ENCODE measurements at regions not wholly inside any gene's neighbourhood (a gene's known extent, or its start where the extent isn't known, plus 50 kb on each side); places are given as distances from the start of the nearest gene placed in this dataset.
A peak's percentile ranks its signal among the peaks of the same experiment; 100 is the strongest.

GRCh38 chr1:102434421-102434820 lies 437.7 kb upstream of the OLFM3 start:
- 59 to 67% (median 63%) methylated on average over 4 of the region's 4 CpGs for WGBS, 5 donors
- TF ChIP-seq CTCF (IDR thresholded peaks at IDR 0.05 in 8 of 11, conservative IDR thresholded peaks at IDR 0.05 in 3 of 11) (peak in 1 of 11 experiments; percentile 17), POLR2AphosphoS5 (IDR thresholded peaks at IDR 0.05) (no peak)
- H3K9me3 ChIP-seq: peaks cover 0 to 28% (median 10%) of the 10 kb centered on the region in 8 donors
- intact Hi-C loops (cut with DNase I; ENCODE audit: low total_unique reads): no loop called here
- no peaks in the 10 kb centered on the region for H3K4me1 ChIP-seq
- no peaks in the 10 kb centered on the region for H3K27me3 ChIP-seq (replicated peaks in 1 of 7)
- no peaks in the 10 kb centered on the region for H3K36me3 ChIP-seq
- no peak overlapping the region for H3K4me3 ChIP-seq
- no peak for DNase-seq
- no peak overlapping the region for H3K27ac ChIP-seq

- no peak for DNase-seq
- no peak for TF ChIP-seq POLR2AphosphoS5 (IDR thresholded peaks at IDR 0.05)
- TF ChIP-seq CTCF (IDR thresholded peaks at IDR 0.05 in 8 of 11, conservative IDR thresholded peaks at IDR 0.05 in 3 of 11): no peak
- no peak for TF ChIP-seq POLR2A (IDR thresholded peaks at IDR 0.05)
- Histone ChIP-seq H3K9me3 (peaks cover 0 to 28% (median 10%) of the 10 kb centered on the region in 8 donors), H3K4me1 (no peaks in the 10 kb centered on the region), H3K27me3 (replicated peaks in 1 of 7) (no peaks in the 10 kb centered on the region), H3K4me3 (no peak overlapping the region), H3K27ac (no peak overlapping the region), H3K36me3 (no peaks in the 10 kb centered on the region)
- 72 to 94% (median 79%) methylated on average over 1 of the region's 1 CpG for WGBS, 5 donors
- intact Hi-C loops (cut with DNase I; ENCODE audit: low total_unique reads): no loop called here
Observed at GRCh38 chr1:102431253-102431652, 434.5 kb upstream of the OLFM3 start.

GRCh38 chr1:102420034-102420433 lies 423.3 kb upstream of the OLFM3 start:
- H3K27me3 ChIP-seq (replicated peaks in 1 of 7): no peaks in the 10 kb centered on the region
- no peak overlapping the region for H3K27ac ChIP-seq
- no peak for DNase-seq
- WGBS, 5 donors: 50 to 79% (median 67%) methylated on average over 1 of the region's 1 CpG
- no peaks in the 10 kb centered on the region for H3K9me3 ChIP-seq
- no peaks in the 10 kb centered on the region for H3K4me1 ChIP-seq
- H3K36me3 ChIP-seq: no peaks in the 10 kb centered on the region
- intact Hi-C loops (cut with DNase I; ENCODE audit: low total_unique reads): no loop called here
- TF ChIP-seq CTCF (IDR thresholded peaks at IDR 0.05 in 8 of 11, conservative IDR thresholded peaks at IDR 0.05 in 3 of 11) (no peak), POLR2A (IDR thresholded peaks at IDR 0.05) (no peak), POLR2AphosphoS5 (IDR thresholded peaks at IDR 0.05) (no peak)
- no peak overlapping the region for H3K4me3 ChIP-seq

Data from spleen (tissue), 11 donors.